ENCODE measurements at regions not wholly inside any gene's neighbourhood (a gene's known extent, or its start where the extent isn't known, plus 50 kb on each side); places are given as distances from the start of the nearest gene placed in this dataset.

- intact Hi-C loops (cut with DNase I), result no loop called here
- no peak for DNase-seq (ENCODE audit: low spot score)
- no peak for ATAC-seq
Observed at GRCh38 chr18:64271246-64271645, 122.4 kb upstream of the LINC00305 start.

- ATAC-seq (no peak), DNase-seq (ENCODE audit: low spot score) (no peak)
- intact Hi-C loops (cut with DNase I), result no loop called here
Observed at GRCh38 chr18:64270608-64271007, 121.7 kb upstream of the LINC00305 start.

GRCh38 chr18:64270121-64270520, 121.2 kb upstream of the LINC00305 start:
- ATAC-seq (no peak), DNase-seq (ENCODE audit: low spot score) (no peak)
- intact Hi-C loops (cut with DNase I), result no loop called here

- DNase-seq (ENCODE audit: low spot score) (no peak), ATAC-seq (no peak)
- intact Hi-C loops (cut with DNase I), result no loop called here
Observed at GRCh38 chr18:64264171-64264570, 115.3 kb upstream of the LINC00305 start.

GRCh38 chr18:64260810-64261209, 111.9 kb upstream of the LINC00305 start:
- DNase-seq (ENCODE audit: low spot score) (no peak), ATAC-seq (no peak)
- intact Hi-C loops (cut with DNase I), result no loop called here

- ATAC-seq, result no peak
- no peak for DNase-seq (ENCODE audit: low spot score)
- intact Hi-C loops (cut with DNase I), result no loop called here
Observed at GRCh38 chr18:64259871-64260270, 111.0 kb upstream of the LINC00305 start.

- no peak for ATAC-seq
- DNase-seq (ENCODE audit: low spot score), result no peak
- intact Hi-C loops (cut with DNase I), result no loop called here
Observed at GRCh38 chr18:64258111-64258650, 109.3 kb upstream of the LINC00305 start.

GRCh38 chr18:64254399-64255093, 105.7 kb upstream of the LINC00305 start:
- DNase-seq (ENCODE audit: low spot score) (no peak), ATAC-seq (no peak)
- intact Hi-C loops (cut with DNase I), result no loop called here

- intact Hi-C loops (cut with DNase I), result no loop called here
- no peak for DNase-seq (ENCODE audit: low spot score)
- no peak for ATAC-seq
Observed at GRCh38 chr18:64253873-64254272, 105.0 kb upstream of the LINC00305 start.

GRCh38 chr18:64253222-64253621, 104.3 kb upstream of the LINC00305 start:
- DNase-seq (ENCODE audit: low spot score), result no peak
- no peak for ATAC-seq
- intact Hi-C loops (cut with DNase I), result no loop called here

GRCh38 chr18:64248836-64249235, 99.9 kb upstream of the LINC00305 start:
- no peak for DNase-seq (ENCODE audit: low spot score)
- no peak for ATAC-seq
- intact Hi-C loops (cut with DNase I), result no loop called here

GRCh38 chr18:64245126-64245861, 96.4 kb upstream of the LINC00305 start:
- ATAC-seq (no peak), DNase-seq (ENCODE audit: low spot score) (no peak)
- intact Hi-C loops (cut with DNase I), result no loop called here

- DNase-seq (ENCODE audit: low spot score) (no peak), ATAC-seq (peak; percentile 55)
- intact Hi-C loops (cut with DNase I), result no loop called here
Observed at GRCh38 chr18:64244571-64244970, 95.7 kb upstream of the LINC00305 start.

- DNase-seq (ENCODE audit: low spot score) (no peak), ATAC-seq (no peak)
- intact Hi-C loops (cut with DNase I), result no loop called here
Observed at GRCh38 chr18:64240316-64240715, 91.4 kb upstream of the LINC00305 start.

- no peak for ATAC-seq
- intact Hi-C loops (cut with DNase I), result no loop called here
- no peak for DNase-seq (ENCODE audit: low spot score)
Observed at GRCh38 chr18:64238076-64238475, 89.2 kb upstream of the LINC00305 start.

- no peak for ATAC-seq
Observed at GRCh38 chr18:64234321-64234720, 85.4 kb upstream of the LINC00305 start.

GRCh38 chr18:64233851-64234250, 85.0 kb upstream of the LINC00305 start:
- DNase-seq (ENCODE audit: low spot score) (no peak), ATAC-seq (no peak)
- intact Hi-C loops (cut with DNase I), result no loop called here

More at GRCh38 chr18:64234321-64234720, 85.4 kb upstream of the LINC00305 start:
- intact Hi-C loops (cut with DNase I), result no loop called here
- DNase-seq (ENCODE audit: low spot score), result no peak

- ATAC-seq (no peak), DNase-seq (ENCODE audit: low spot score) (no peak)
- intact Hi-C loops (cut with DNase I), result no loop called here
Observed at GRCh38 chr18:64220941-64221340, 72.1 kb upstream of the LINC00305 start.

GRCh38 chr18:64219517-64219916, 70.6 kb upstream of the LINC00305 start:
- ATAC-seq (no peak), DNase-seq (ENCODE audit: low spot score) (no peak)
- intact Hi-C loops (cut with DNase I), result no loop called here

- ATAC-seq (no peak), DNase-seq (ENCODE audit: low spot score) (no peak)
- intact Hi-C loops (cut with DNase I), result no loop called here
Observed at GRCh38 chr18:64210401-64210949, 61.6 kb upstream of the LINC00305 start.
